Subcutaneous abdominal adipose tissue (tissue), 5 donors: ENCODE measurements at regions not wholly inside any gene's neighbourhood (a gene's known extent, or its start where the extent isn't known, plus 50 kb on each side); places are given as distances from the start of the nearest gene placed in this dataset.
"Not testable (repeated sequence)": the region's sequence is repeated elsewhere in the genome, so short reads cannot be mapped to it uniquely, and the experiment has no call there.

ENCODE experiments used
- H3K27ac ChIP-seq: one replicate; pipeline ENCODE4 v1.7.0; 2013; ENCODE audit warnings: low read depth, mild to moderate bottlenecking, inconsistent platforms, low read length, moderate library complexity
- H3K27me3 ChIP-seq, 5 donors: one replicate each; pipeline ENCODE4 v1.7.0; 2013; ENCODE audit warnings: low read length in 5 of 5, inconsistent platforms in 1 of 5; ENCODE audit not compliant: control insufficient read depth in 5 of 5, insufficient read depth in 4 of 5
- H3K36me3 ChIP-seq, 5 donors: one replicate each; pipeline ENCODE4 v1.7.0; 2013; ENCODE audit warnings: low read length in 5 of 5; ENCODE audit not compliant: control insufficient read depth in 5 of 5, insufficient read depth in 5 of 5
- H3K4me1 ChIP-seq, 5 donors: one replicate each; pipeline ENCODE4 v1.7.0; 2013; ENCODE audit warnings: low read length in 5 of 5, mild to moderate bottlenecking in 3 of 5, moderate library complexity in 1 of 5; ENCODE audit not compliant: control insufficient read depth in 5 of 5, insufficient read depth in 5 of 5
- H3K4me3 ChIP-seq, 5 donors: one replicate each; pipeline ENCODE4 v1.7.0; 2013; ENCODE audit warnings: low read length in 5 of 5, low read depth in 1 of 5
- H3K9ac ChIP-seq, 5 donors: one replicate each; pipeline ENCODE4 v1.7.0; 2013; ENCODE audit warnings: low read length in 5 of 5, mild to moderate bottlenecking in 4 of 5, moderate library complexity in 3 of 5
- H3K9me3 ChIP-seq, 5 donors: one replicate each; pipeline ENCODE4 v1.7.0; 2013; ENCODE audit warnings: low read length in 5 of 5; ENCODE audit not compliant: control insufficient read depth in 5 of 5
- donor health status: healthy.
- donor health status: healthy.
- donor health status: healthy.
- donor health status: healthy.
- donor health status: healthy.

- H3K9me3 ChIP-seq, H3K27me3 ChIP-seq, H3K36me3 ChIP-seq, H3K9ac ChIP-seq, H3K4me1 ChIP-seq, H3K27ac ChIP-seq, H3K4me3 ChIP-seq: not testable (repeated sequence)
These were observed 5507.7 kb upstream of the TPTE start for GRCh38 chr21:5013455-5014304.

- not testable (repeated sequence) for H3K27ac ChIP-seq, H3K9ac ChIP-seq, H3K36me3 ChIP-seq, H3K4me1 ChIP-seq, H3K27me3 ChIP-seq, H3K9me3 ChIP-seq, H3K4me3 ChIP-seq
These were observed 5506.2 kb upstream of the TPTE start for GRCh38 chr21:5015187-5015586.

GRCh38 chr21:5019120-5019519, 5502.3 kb upstream of the TPTE start:
- not testable (repeated sequence) for H3K4me3 ChIP-seq, H3K27ac ChIP-seq, H3K36me3 ChIP-seq, H3K9me3 ChIP-seq, H3K27me3 ChIP-seq, H3K9ac ChIP-seq, H3K4me1 ChIP-seq

- not testable (repeated sequence) for H3K27ac ChIP-seq, H3K4me1 ChIP-seq, H3K36me3 ChIP-seq, H3K9me3 ChIP-seq, H3K9ac ChIP-seq, H3K27me3 ChIP-seq, H3K4me3 ChIP-seq
These were observed 5499.6 kb upstream of the TPTE start for GRCh38 chr21:5021815-5022214.

GRCh38 chr21:5022254-5022653, 5499.1 kb upstream of the TPTE start:
- not testable (repeated sequence) for H3K36me3 ChIP-seq, H3K9me3 ChIP-seq, H3K9ac ChIP-seq, H3K27ac ChIP-seq, H3K27me3 ChIP-seq, H3K4me3 ChIP-seq, H3K4me1 ChIP-seq

GRCh38 chr21:5022748-5023147, 5498.6 kb upstream of the TPTE start:
- H3K36me3 ChIP-seq, result not testable (repeated sequence)

GRCh38 chr21:5035147-5035546, 5486.2 kb upstream of the TPTE start:
- H3K9me3 ChIP-seq, H3K4me3 ChIP-seq, H3K9ac ChIP-seq, H3K4me1 ChIP-seq, H3K27ac ChIP-seq, H3K36me3 ChIP-seq, H3K27me3 ChIP-seq: not testable (repeated sequence)

More at GRCh38 chr21:5022748-5023147, 5498.6 kb upstream of the TPTE start:
- not testable (repeated sequence) for H3K4me1 ChIP-seq, H3K9ac ChIP-seq, H3K27me3 ChIP-seq, H3K4me3 ChIP-seq, H3K9me3 ChIP-seq, H3K27ac ChIP-seq

- H3K4me1 ChIP-seq, H3K9me3 ChIP-seq, H3K4me3 ChIP-seq: not testable (repeated sequence)
These were observed 5485.8 kb upstream of the TPTE start for GRCh38 chr21:5035587-5035986.

GRCh38 chr21:5037606-5038331, 5483.6 kb upstream of the TPTE start:
- H3K4me1 ChIP-seq, H3K27ac ChIP-seq, H3K9ac ChIP-seq, H3K4me3 ChIP-seq, H3K27me3 ChIP-seq, H3K9me3 ChIP-seq, H3K36me3 ChIP-seq: not testable (repeated sequence)

More at GRCh38 chr21:5035587-5035986, 5485.8 kb upstream of the TPTE start:
- not testable (repeated sequence) for H3K36me3 ChIP-seq, H3K27ac ChIP-seq, H3K9ac ChIP-seq, H3K27me3 ChIP-seq

- H3K4me3 ChIP-seq, H3K4me1 ChIP-seq, H3K36me3 ChIP-seq, H3K9ac ChIP-seq, H3K27ac ChIP-seq, H3K27me3 ChIP-seq, H3K9me3 ChIP-seq: not testable (repeated sequence)
These were observed 5481.5 kb upstream of the TPTE start for GRCh38 chr21:5039926-5040325.
